GM23338 (cell line): ENCODE measurements at regions not wholly inside any gene's neighbourhood (a gene's known extent, or its start where the extent isn't known, plus 50 kb on each side); places are given as distances from the start of the nearest gene placed in this dataset.
"Not testable (repeated sequence)": the region's sequence is repeated elsewhere in the genome, so short reads cannot be mapped to it uniquely, and the experiment has no call there.

Source experiments
- ATAC-seq: fragments of 200-7000 bp; cut with Tn5 transposase; 3 replicates; pipeline ENCODE4 v1.9.1; 2020
- DNase-seq: peaks from one replicate; pipeline ENCODE4 v3.0.0-alpha.2; 2015; ENCODE audit warnings: low spot score
- H2AFZ ChIP-seq: fragments of 200-600 bp; sonication (generic); 2 replicates; pipeline ENCODE4 v1.8.0; 2016; ENCODE audit warnings: antibody characterized with exemption, mild to moderate bottlenecking, moderate library complexity
- H3F3A ChIP-seq: fragments of 200-600 bp; sonication (generic); replicated peaks from 2 replicates; pipeline ENCODE4 v1.8.0; 2017; ENCODE audit warnings: antibody characterized with exemption, mixed run types, low read depth
- H3K27ac ChIP-seq: fragments of 200-600 bp; sonication (generic); 2 replicates; pipeline ENCODE4 v1.6.1; 2016; ENCODE audit warnings: low read depth
- H3K27me3 ChIP-seq: fragments of 200-600 bp; sonication (generic); 2 replicates; pipeline ENCODE4 v1.8.0; 2016; ENCODE audit warnings: mild to moderate bottlenecking, mixed run types, moderate library complexity; ENCODE audit not compliant: insufficient read depth
- H3K36me3 ChIP-seq: fragments of 200-600 bp; sonication (generic); 2 replicates; pipeline ENCODE4 v1.8.0; 2016; ENCODE audit warnings: mild to moderate bottlenecking; ENCODE audit not compliant: insufficient read depth
- H3K4me1 ChIP-seq: fragments of 200-600 bp; sonication (generic); 2 replicates; pipeline ENCODE4 v1.8.0; 2016; ENCODE audit warnings: mild to moderate bottlenecking, moderate library complexity; ENCODE audit not compliant: insufficient read depth
- H3K4me2 ChIP-seq: fragments of 200-600 bp; sonication (generic); 2 replicates; pipeline ENCODE4 v1.7.1; 2017; ENCODE audit warnings: mixed run types
- H3K4me3 ChIP-seq: fragments of 200-600 bp; sonication (generic); 2 replicates; pipeline ENCODE4 v1.6.1; 2016; ENCODE audit warnings: mixed run types
- H3K79me2 ChIP-seq: fragments of 200-600 bp; sonication (generic); replicated peaks from 2 replicates; pipeline ENCODE4 v1.8.0; 2017; ENCODE audit warnings: mild to moderate bottlenecking; ENCODE audit not compliant: insufficient read depth
- H3K9me2 ChIP-seq: fragments of 200-600 bp; sonication (generic); 2 replicates; pipeline ENCODE4 v1.8.0; 2017; ENCODE audit not compliant: insufficient read depth
- H4K20me1 ChIP-seq: fragments of 200-600 bp; sonication (generic); replicated peaks from 2 replicates; pipeline ENCODE4 v1.8.0; 2017; ENCODE audit warnings: mild to moderate bottlenecking; ENCODE audit not compliant: insufficient read depth
- H3K27ac Mint-ChIP-seq: 2 replicates; pipeline ENCODE4 v1.8.0; 2020; ENCODE audit warnings: inconsistent platforms, mild to moderate bottlenecking, moderate library complexity, mixed read lengths
- H3K27me3 Mint-ChIP-seq: 3 replicates; pipeline ENCODE4 v1.8.0; 2022; ENCODE audit warnings: low read depth, mild to moderate bottlenecking, moderate library complexity, mixed read lengths, inconsistent platforms; ENCODE audit not compliant: insufficient read depth, poor library complexity
- H3K36me3 Mint-ChIP-seq: 3 replicates; pipeline ENCODE4 v1.8.0; 2021; ENCODE audit warnings: low read depth, mild to moderate bottlenecking, inconsistent platforms, moderate library complexity, mixed read lengths
- H3K4me1 Mint-ChIP-seq: 3 replicates; pipeline ENCODE4 v1.8.0; 2020; ENCODE audit warnings: mild to moderate bottlenecking, inconsistent platforms, mixed read lengths
- H3K4me3 Mint-ChIP-seq: 3 replicates; pipeline ENCODE4 v1.8.0; 2021; ENCODE audit warnings: moderate library complexity, mild to moderate bottlenecking, inconsistent platforms, mixed read lengths
- H3K9me3 Mint-ChIP-seq: 3 replicates; pipeline ENCODE4 v1.8.0; 2020; ENCODE audit warnings: moderate library complexity, mild to moderate bottlenecking, inconsistent platforms, mixed read lengths
- NANOG ChIP-seq: IDR thresholded peaks from 2 replicates; pipeline ENCODE4 v1.6.1; 2016; ENCODE audit warnings: antibody characterized with exemption, borderline replicate concordance

- peak; percentile 83; the same call in 1 of the 2 replicates for TF ChIP-seq NANOG
- not testable (repeated sequence) for H3K9me3 Mint-ChIP-seq, H3K36me3 ChIP-seq, H3F3A ChIP-seq, H2AFZ ChIP-seq, H3K27me3 Mint-ChIP-seq, H3K4me3 ChIP-seq, H3K4me2 ChIP-seq, H3K27me3 ChIP-seq, H3K4me3 Mint-ChIP-seq, H4K20me1 ChIP-seq, H3K4me1 ChIP-seq, H3K79me2 ChIP-seq, H3K36me3 Mint-ChIP-seq, H3K9me2 ChIP-seq
- ATAC-seq (peak; percentile 82), DNase-seq (peak; percentile 2)
- Mint-ChIP-seq H3K4me1 (peaks cover 11% of the 10 kb centered on the region), H3K27ac (peak overlapping the region; percentile 84; the same call in 1 of the 2 replicates)
- peak overlapping the region; percentile 81; the same call in 1 of the 2 replicates for H3K27ac ChIP-seq
These were observed 811.6 kb downstream of the PCDH11X start for GRCh38 chrX:92590726-92591298.

GRCh38 chrX:92611517-92611916 lies 832.3 kb downstream of the PCDH11X start:
- not testable (repeated sequence) for H3K79me2 ChIP-seq, H3K4me3 ChIP-seq, H3K36me3 ChIP-seq, H3K4me3 Mint-ChIP-seq, H3K4me2 ChIP-seq, H3K9me3 Mint-ChIP-seq, ATAC-seq, H3K36me3 Mint-ChIP-seq, H3K27me3 ChIP-seq, H3K27me3 Mint-ChIP-seq, H4K20me1 ChIP-seq, H3K9me2 ChIP-seq, H3K4me1 Mint-ChIP-seq, DNase-seq, H3K27ac Mint-ChIP-seq, H3K4me1 ChIP-seq, H3K27ac ChIP-seq, H2AFZ ChIP-seq, H3F3A ChIP-seq

GRCh38 chrX:92626699-92627098 lies 847.5 kb downstream of the PCDH11X start:
- not testable (repeated sequence) for H3K36me3 ChIP-seq, H3K27me3 Mint-ChIP-seq, H3F3A ChIP-seq, H3K27me3 ChIP-seq, H4K20me1 ChIP-seq, H3K4me3 Mint-ChIP-seq, DNase-seq, H3K27ac Mint-ChIP-seq, H2AFZ ChIP-seq, H3K9me2 ChIP-seq, H3K9me3 Mint-ChIP-seq, ATAC-seq, H3K4me1 Mint-ChIP-seq, H3K4me3 ChIP-seq, H3K27ac ChIP-seq, H3K4me2 ChIP-seq, H3K36me3 Mint-ChIP-seq, H3K79me2 ChIP-seq, H3K4me1 ChIP-seq

GRCh38 chrX:92657593-92657992 lies 878.4 kb downstream of the PCDH11X start:
- H3K4me3 ChIP-seq, ATAC-seq, H3K4me1 ChIP-seq, H3K36me3 Mint-ChIP-seq, DNase-seq, H4K20me1 ChIP-seq, H3F3A ChIP-seq, H3K27ac Mint-ChIP-seq, H3K27me3 ChIP-seq, H3K36me3 ChIP-seq, H3K9me3 Mint-ChIP-seq, H3K4me1 Mint-ChIP-seq, H3K27me3 Mint-ChIP-seq, H3K27ac ChIP-seq, H3K79me2 ChIP-seq, H3K4me2 ChIP-seq, H3K4me3 Mint-ChIP-seq, H2AFZ ChIP-seq, H3K9me2 ChIP-seq: not testable (repeated sequence)

- ATAC-seq, H3K4me1 Mint-ChIP-seq, H3K4me3 Mint-ChIP-seq, H3K4me2 ChIP-seq, DNase-seq, H3K36me3 ChIP-seq, H3K27ac Mint-ChIP-seq, H3K27me3 Mint-ChIP-seq, H3K36me3 Mint-ChIP-seq, H3K4me3 ChIP-seq, H2AFZ ChIP-seq, H3K27ac ChIP-seq, H3K27me3 ChIP-seq, H3K79me2 ChIP-seq, H3K9me2 ChIP-seq, H3F3A ChIP-seq, H3K4me1 ChIP-seq, H3K9me3 Mint-ChIP-seq, H4K20me1 ChIP-seq: not testable (repeated sequence)
These were observed 880.6 kb downstream of the PCDH11X start for GRCh38 chrX:92659743-92660142.

GRCh38 chrX:92692796-92693195 lies 913.6 kb downstream of the PCDH11X start:
- ATAC-seq: not testable (repeated sequence)

More at GRCh38 chrX:92692796-92693195, 913.6 kb downstream of the PCDH11X start:
- H3K27ac Mint-ChIP-seq, H3K27me3 ChIP-seq, H4K20me1 ChIP-seq, H3K9me3 Mint-ChIP-seq, H3K4me2 ChIP-seq, DNase-seq, H3K36me3 ChIP-seq, H3K36me3 Mint-ChIP-seq, H3K27ac ChIP-seq, H3K4me3 ChIP-seq, H2AFZ ChIP-seq, H3K79me2 ChIP-seq, H3K4me1 Mint-ChIP-seq, H3K9me2 ChIP-seq, H3K27me3 Mint-ChIP-seq, H3F3A ChIP-seq, H3K4me3 Mint-ChIP-seq, H3K4me1 ChIP-seq: not testable (repeated sequence)
